GM12892 (cell line): ENCODE measurements at regions not wholly inside any gene's neighbourhood (a gene's known extent, or its start where the extent isn't known, plus 50 kb on each side); places are given as distances from the start of the nearest gene placed in this dataset.
"Not testable (repeated sequence)": the region's sequence is repeated elsewhere in the genome, so short reads cannot be mapped to it uniquely, and the experiment has no call there.

Source experiments
- DNase-seq: peaks from one replicate; pipeline ENCODE4 v3.0.0; 2011; ENCODE audit not compliant: insufficient read length
- FAIRE-seq: peaks from 2 replicates; lab custom pipeline; 2011; peaks lifted over from hg19 to GRCh38; lab: Jason Lieb, UNC
- POLR2A ChIP-seq: IDR thresholded peaks from 2 replicates; pipeline ENCODE4 v1.6.1; 2011; ENCODE audit warnings: low read depth, low read length, control low read depth
- POLR2AphosphoS5 ChIP-seq: IDR thresholded peaks from 2 replicates; pipeline ENCODE4 v1.6.1; 2011; ENCODE audit warnings: low read depth, low read length, control low read depth
- TAF1 ChIP-seq: IDR thresholded peaks from 2 replicates; pipeline ENCODE4 v1.6.1; 2011; ENCODE audit warnings: low read depth, mild to moderate bottlenecking, control low read depth, low read length, borderline replicate concordance

DNA sequence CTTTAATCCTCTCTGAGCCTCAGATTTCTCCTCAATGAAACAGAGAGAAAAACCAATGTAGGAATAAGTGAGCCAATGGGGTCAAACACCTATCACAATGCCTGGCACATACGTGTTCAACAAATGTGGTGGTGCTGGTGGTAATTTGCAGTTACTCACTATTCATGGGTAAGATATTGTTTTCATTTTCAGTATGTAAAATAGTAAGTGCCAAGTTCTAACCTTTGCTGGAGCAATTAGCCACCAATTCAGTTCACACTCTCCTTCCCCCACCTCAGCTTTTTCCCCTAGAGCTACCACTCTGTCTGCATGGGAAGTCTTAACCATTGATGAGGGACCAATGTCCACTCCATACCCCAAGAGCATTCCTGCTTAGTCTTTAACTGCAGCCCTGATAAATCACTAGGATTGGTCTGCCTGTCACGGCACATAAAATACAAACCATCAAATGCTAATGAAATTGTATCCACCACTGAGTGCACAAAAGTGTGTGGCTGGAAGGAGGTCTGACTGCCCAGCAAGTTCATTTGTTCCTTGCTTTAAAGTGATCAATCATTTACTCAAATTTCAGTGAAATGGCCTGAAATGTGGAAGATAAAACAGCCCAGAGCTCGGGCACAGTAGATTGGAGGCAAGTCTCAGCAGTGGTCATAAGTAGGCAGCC is 187.4 kb upstream of the API5 start:
- TF ChIP-seq TAF1 (no peak), POLR2AphosphoS5 (no peak), POLR2A (no peak)
- FAIRE-seq (no peak), DNase-seq (no peak)

DNA sequence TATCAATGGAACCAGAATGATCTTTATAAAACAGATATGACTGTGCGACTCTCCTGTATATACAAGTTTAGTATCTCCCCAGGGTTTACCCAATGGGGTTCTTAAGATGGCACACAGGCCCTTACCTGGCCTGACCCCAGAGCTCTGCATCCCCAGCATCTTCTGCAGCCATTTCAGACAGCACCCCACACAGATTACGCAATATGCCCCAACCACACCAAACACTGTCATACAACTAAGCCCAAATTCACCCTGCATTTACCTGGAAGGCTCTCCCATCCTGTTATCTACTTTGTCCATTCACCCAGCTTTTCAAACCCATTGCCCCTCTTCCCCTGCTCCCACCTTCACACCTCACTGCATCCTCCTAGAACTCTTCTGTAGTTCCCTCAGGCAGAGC is 182.5 kb upstream of the API5 start:
- DNase-seq = no peak
- no peak for TF ChIP-seq POLR2AphosphoS5
- no peak for TF ChIP-seq POLR2A
- no peak for TF ChIP-seq TAF1
- no peak for FAIRE-seq

DNA sequence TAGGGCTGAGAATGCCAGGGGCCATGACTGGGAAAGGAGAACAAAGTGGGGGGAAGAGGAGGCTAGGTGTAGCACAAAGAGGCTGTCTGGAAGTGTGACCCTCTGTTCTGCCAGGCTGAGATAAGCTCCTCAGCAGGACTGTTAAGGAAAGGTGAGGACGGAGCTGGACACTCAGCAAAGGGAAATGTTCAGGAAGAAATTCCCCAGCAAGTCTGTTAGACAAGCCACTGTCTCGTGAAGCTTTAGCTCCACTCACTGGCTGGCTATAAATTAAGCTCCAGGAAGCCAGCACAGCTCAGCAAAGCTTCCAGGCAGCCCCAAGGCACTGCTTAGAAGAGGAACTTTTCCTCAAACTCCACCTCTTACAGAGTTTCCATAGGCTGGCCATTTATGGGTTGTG is 181.2 kb upstream of the API5 start:
- no peak for DNase-seq
- no peak for FAIRE-seq
- TF ChIP-seq POLR2A (no peak), POLR2AphosphoS5 (no peak), TAF1 (no peak)

DNA sequence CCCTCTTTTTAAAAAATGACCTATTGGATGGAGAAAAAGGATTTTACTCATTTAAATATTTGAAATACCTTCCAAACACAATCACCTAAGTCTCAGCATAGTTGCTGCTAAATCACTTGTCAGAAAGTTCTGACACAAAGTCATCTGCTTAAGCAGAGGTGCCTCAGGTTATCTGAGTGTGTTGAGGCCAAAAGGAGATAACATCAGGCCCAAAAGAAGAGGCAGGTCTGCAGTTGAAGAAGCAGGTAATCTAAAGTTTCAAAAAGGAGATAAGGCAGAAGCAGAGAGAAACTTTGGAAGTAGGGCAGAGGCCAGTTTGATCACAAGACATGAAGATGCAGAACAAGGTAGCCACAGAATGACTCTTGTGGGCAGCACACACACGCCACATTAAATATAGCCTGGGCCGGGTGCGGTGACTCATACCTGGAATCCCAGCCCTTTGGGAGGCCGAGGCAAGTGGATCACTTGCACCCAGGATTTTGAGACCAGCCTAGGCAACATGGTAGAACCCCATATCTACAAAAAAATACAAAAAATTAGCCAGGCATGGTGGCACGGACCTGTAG is 175.7 kb upstream of the API5 start:
- DNase-seq = no peak
- TF ChIP-seq POLR2AphosphoS5 (no peak), POLR2A (no peak), TAF1 (no peak)
- peak; percentile 66 for FAIRE-seq

DNA sequence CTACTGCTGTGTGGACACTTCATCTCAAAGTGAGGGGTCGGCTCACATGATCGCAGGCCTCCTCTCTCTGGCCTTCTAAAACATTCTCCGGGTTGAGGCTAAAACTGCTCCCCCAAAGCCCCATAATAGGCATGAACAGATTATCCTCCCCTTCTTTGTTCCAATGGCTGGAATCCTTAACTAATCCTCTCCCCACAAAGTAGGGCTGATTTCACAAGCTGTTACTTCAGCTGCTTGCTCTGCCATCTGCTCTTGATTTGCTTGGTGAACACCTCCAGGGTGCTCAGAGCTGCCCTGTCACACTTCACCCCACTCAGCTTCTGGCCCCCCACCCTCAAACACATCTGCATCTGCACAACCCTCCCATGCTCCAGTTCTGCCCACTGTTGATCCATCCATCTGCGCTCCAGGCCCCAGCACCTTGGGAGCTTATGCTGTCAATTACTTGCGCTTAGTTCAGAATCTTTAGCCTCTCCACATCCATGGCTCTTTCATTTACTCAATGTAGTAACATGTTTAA is 173.1 kb upstream of the API5 start:
- TF ChIP-seq TAF1 (no peak), POLR2A (no peak), POLR2AphosphoS5 (no peak)
- no peak for DNase-seq
- FAIRE-seq = peak; percentile 27

DNA sequence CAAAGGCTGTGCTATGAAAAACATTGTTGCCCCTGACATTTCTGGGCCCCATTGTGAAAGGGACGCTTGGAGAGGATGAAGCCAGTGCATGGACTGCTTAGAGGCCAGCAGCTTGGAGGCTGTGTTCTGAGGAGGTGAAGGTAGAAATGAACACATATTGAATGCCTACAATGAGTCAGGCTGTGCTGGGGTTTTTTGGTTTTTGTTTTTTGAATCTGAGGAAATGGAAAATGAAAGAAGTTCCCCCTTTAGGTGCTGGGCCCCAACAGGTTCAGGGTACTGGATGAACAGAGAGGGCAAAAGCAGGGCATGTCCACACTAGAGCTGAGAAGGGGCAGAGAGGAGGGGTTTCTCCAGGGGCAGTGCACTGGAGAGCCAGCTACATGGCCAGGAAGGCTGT is 166.1 kb upstream of the API5 start:
- DNase-seq = no peak
- peak; percentile 90 for FAIRE-seq
- TF ChIP-seq TAF1 = 0 out of 2 replicates have a peak, but pooled peaks have one; percentile 23
- TF ChIP-seq POLR2A = peak; percentile 68
- peak; percentile 67 for TF ChIP-seq POLR2AphosphoS5

DNA sequence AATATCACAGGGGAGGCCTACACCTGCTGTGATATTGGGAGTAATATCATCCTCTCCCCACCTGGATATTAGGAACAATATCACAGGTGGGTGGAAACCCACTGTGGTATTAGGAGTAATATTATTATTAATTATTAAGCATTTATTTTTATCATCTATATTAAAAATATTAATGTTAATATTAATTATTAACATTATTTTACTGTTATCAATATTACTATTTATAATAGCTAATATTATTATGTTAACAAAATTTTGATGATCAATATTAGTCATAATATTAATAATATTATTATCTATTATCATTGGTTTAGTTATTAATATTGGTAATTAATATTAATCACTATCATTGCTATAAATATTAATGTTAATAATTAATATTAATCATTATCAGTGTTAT is 161.1 kb upstream of the API5 start:
- DNase-seq (no peak), FAIRE-seq (no peak)
- no peak for TF ChIP-seq POLR2AphosphoS5
- TF ChIP-seq POLR2A = no peak

DNA sequence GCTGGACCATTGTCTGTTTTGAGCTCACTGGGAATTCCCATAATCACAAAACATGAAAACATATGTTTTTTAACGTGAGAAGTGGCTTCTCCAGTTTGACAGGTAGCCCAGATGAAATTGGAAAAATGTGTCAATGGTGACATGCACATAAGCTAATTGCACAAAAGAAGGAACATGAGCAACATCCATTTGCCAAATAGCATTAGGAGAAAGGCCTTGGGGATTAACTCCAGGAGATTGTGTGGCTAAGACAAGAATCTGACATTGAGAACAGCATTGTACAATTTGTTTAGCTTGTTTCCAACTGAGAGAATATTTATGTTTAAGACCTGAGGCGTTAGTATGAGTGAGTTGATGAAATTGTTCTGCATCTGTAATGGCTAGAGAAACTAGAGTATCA is 147.0 kb upstream of the API5 start:
- TF ChIP-seq POLR2AphosphoS5 (no peak), POLR2A (no peak), TAF1 (no peak)
- DNase-seq = no peak
- no peak for FAIRE-seq

DNA sequence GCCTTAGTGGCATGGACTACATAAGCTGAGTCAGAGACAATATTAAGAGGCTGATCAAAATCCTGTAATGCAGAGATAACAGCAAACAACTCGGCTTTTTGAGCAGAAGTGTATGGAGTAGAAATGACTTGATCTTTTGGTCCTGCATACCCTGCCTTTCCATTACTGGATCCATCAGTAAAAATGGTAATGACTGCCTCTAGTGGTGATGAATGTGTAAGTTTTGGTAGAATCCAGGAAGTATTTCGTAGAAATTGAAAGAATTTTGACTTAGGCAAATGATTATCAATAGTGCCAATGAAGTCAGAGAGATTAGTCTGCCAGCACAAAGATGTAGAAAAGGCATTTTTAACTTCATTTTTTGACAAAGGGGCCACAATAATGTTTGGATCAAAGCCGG is 146.4 kb upstream of the API5 start:
- not testable (repeated sequence) for DNase-seq, FAIRE-seq

DNA sequence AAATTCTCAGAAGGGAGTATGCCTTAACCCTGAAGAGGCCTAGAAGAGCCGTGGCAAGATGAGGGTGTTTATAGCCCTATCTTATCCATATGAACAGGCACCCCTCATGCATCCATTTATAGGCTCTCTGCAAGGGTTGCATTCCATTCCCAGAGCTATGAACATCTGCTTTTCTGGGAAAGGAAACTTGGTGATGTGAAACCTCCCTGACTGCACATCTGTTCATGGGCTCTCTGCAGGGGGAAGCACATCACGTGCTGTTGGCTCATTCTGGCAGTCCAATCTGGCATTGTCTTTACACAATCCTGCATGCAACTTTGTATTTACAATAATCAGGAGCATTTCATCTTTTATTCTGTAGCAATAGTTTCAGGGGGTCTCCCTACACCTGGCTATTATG is 143.6 kb upstream of the API5 start:
- not testable (repeated sequence) for DNase-seq, FAIRE-seq

DNA sequence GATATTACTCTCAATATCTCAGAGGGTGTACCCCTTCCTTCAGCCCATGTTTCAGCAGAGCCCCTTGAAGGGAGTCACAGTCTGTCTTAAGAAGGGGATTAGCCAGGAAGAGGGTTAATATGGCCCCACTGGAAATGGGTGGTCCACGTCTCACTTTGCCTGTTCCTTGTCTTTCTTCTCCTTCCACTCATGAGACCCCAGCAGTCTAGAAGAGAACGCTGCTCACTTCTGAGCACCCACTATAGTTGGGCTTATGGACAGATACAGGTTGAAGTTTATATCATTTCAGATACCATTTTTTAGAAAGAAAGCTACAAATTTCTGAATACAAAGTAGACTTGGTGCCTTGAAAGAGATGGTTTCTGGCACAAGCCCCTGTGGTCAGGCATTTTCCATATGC is 139.3 kb upstream of the API5 start:
- FAIRE-seq (no peak), DNase-seq (no peak)
- no peak for TF ChIP-seq TAF1
- TF ChIP-seq POLR2A = no peak
- no peak for TF ChIP-seq POLR2AphosphoS5

DNA sequence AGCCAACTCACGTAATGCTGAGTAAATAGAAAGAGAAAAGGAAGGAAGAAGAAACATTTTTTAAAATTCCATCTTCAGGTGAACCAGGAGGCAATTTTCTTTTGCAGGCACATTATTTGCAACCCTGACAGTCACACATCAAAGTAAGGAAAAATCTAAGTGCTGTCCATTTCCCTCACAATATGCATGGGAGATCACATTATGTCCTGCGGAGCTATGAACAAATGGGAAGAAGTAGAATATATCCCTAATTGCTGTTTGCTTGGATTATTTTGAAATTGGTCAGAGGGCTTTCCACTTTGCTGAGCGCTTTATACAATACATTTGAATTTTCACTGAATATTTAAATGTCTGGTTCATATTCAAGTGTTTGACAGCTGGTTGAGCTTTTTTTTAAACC is 133.8 kb upstream of the API5 start:
- no peak for DNase-seq
- FAIRE-seq = no peak
- TF ChIP-seq TAF1 = no peak
- no peak for TF ChIP-seq POLR2AphosphoS5
- TF ChIP-seq POLR2A = no peak

DNA sequence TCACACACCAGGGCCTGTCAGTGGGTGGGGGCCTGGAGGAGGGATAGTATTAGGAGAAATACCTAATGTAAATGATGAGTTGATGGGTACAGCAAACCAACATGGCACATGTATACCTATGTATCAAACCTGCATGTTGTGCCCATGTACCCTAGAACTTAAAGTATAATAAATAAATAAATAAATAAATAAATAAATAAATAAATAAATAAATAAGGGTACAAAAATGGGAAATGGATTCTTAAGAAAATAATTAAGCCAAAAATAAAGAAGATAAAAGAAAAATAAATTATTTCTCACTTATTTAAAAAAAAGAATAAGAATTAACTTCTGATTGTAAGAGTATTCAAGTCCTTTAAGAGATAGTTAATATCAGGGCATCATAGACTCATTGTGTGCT is 117.3 kb upstream of the API5 start:
- not testable (repeated sequence) for DNase-seq, FAIRE-seq
